Skeletal muscle tissue (tissue), 3 donors: ENCODE measurements at regions not wholly inside any gene's neighbourhood (a gene's known extent, or its start where the extent isn't known, plus 50 kb on each side); places are given as distances from the start of the nearest gene placed in this dataset.

Experiments used
- H3K27ac ChIP-seq: one replicate; pipeline ENCODE4 v1.7.0; 2013; ENCODE audit warnings: mild to moderate bottlenecking, low read depth, low read length, inconsistent platforms
- H3K27me3 ChIP-seq, 3 donors: one replicate each; pipeline ENCODE4 v1.7.0; 2013; ENCODE audit warnings: low read length in 3 of 3; ENCODE audit not compliant: control insufficient read depth in 3 of 3, insufficient read depth in 3 of 3
- H3K36me3 ChIP-seq, 3 donors: one replicate each; pipeline ENCODE4 v1.7.0; 2013; ENCODE audit warnings: low read length in 3 of 3; ENCODE audit not compliant: control insufficient read depth in 3 of 3, insufficient read depth in 3 of 3
- H3K4me1 ChIP-seq, 3 donors: one replicate each; pipeline ENCODE4 v1.7.0; 2013; ENCODE audit warnings: low read length in 3 of 3, mild to moderate bottlenecking in 3 of 3; ENCODE audit not compliant: control insufficient read depth in 3 of 3, insufficient read depth in 3 of 3
- H3K4me3 ChIP-seq, 3 donors: one replicate each; pipeline ENCODE4 v1.7.0; 2013; ENCODE audit warnings: low read length in 3 of 3
- H3K9ac ChIP-seq, 3 donors: one replicate each; pipeline ENCODE4 v1.7.0; 2013; ENCODE audit warnings: low read length in 3 of 3, mild to moderate bottlenecking in 3 of 3, moderate library complexity in 2 of 3, low read depth in 1 of 3
- H3K9me3 ChIP-seq, 3 donors: one replicate each; pipeline ENCODE4 v1.7.0; 2013; ENCODE audit warnings: low read length in 3 of 3; ENCODE audit not compliant: control insufficient read depth in 3 of 3
- donor health status: Osteomylitis.

DNA sequence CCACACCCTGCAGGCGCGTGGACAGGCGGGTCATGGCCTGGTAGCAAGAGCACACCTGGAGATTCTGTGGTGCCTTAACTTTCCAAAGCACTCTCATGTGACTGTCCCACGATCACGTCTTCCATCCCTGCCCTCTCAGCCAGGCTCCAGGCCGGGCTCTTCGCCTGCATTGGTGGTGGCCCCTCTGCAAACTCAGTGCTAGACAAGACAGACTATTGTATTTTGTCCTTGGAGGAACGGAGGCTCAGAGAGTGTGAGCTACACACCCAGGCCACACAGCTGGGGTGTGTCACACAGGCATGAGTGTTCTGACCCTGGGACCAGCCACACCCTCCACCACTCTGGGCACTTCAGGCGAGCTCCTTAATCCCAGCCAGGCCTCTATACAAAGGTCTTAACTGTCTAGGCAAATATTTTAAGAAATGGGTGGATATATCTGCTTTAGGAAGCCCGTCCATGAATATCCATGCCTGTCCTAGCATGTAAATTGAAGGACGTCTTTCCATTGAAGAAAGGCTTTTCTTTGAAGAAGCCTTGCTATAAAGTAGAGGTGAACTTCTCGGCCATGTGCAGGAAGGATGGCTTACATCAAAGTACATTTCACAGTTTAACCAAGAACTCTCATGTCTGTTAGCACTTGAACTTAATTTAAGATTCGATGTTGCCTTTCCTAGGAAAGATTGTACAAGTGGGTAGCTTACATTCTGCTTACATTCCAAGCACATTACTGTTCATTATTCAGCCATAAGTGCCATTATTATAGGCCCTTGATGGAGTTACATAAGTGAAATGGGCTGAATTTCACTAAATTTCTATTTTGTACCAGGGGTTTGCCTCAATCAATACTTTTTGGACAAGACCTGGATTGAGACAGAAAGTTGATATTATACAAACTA lies 263.9 kb downstream of the DLL1 start:
- Histone ChIP-seq H3K4me3 (no peak overlapping the region), H3K9me3 (no peaks in the 10 kb centered on the region), H3K9ac (peak overlapping the region in 2 of 3 donors; percentile 14 to 40), H3K27me3 (peaks cover 0 to 14% (median 0%) of the 10 kb centered on the region in 3 donors), H3K4me1 (peaks cover 3 to 19% (median 18%) of the 10 kb centered on the region in 3 donors), H3K27ac (no peak overlapping the region), H3K36me3 (no peaks in the 10 kb centered on the region)

DNA sequence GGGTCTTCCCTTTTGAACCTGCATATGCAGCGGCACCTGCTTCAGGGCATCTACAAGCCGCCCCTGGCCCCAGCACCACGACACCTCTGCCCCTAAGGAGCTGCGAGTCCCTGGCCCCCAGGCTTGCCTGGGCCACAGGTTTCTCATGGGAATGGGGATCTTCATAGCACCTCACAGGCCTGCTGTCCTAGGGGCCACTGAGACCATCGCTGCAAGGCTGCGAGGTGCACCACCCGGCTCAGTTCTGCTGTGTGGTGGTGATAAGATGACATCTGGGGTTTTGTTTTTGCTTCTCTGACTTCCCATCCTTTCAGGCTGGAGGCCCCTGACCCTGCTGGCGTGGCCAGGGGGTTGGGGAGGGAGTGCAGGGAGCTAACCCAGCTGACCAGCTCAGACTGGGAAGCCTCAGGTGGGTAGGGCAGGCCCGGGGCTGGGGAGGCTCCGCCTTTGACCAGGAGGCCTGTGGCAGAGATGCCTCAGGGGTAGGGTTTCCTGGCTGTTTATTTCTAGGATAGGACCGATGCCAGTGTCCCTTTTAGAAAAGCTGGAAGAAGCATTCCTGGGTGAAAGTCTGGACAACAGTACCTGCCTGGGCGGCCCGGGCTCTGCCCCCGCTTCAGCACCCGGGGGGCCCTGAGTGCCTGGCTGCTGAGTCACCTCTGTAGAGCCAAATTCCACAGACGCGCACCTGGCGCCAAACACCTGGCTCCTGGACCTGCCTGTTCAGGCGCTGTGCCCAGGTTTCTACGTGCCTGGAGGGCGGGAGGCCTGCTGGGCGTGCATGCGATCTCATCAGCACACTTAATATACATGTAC lies 264.7 kb downstream of the DLL1 start:
- H3K27ac ChIP-seq = no peak overlapping the region
- no peaks in the 10 kb centered on the region for H3K9me3 ChIP-seq
- peak overlapping the region in 2 of 3 donors; percentile 14 to 40 for H3K9ac ChIP-seq
- peaks cover 3 to 19% (median 18%) of the 10 kb centered on the region in 3 donors for H3K4me1 ChIP-seq
- H3K4me3 ChIP-seq = no peak overlapping the region
- no peaks in the 10 kb centered on the region for H3K36me3 ChIP-seq
- peaks cover 0 to 14% (median 0%) of the 10 kb centered on the region in 3 donors for H3K27me3 ChIP-seq

DNA sequence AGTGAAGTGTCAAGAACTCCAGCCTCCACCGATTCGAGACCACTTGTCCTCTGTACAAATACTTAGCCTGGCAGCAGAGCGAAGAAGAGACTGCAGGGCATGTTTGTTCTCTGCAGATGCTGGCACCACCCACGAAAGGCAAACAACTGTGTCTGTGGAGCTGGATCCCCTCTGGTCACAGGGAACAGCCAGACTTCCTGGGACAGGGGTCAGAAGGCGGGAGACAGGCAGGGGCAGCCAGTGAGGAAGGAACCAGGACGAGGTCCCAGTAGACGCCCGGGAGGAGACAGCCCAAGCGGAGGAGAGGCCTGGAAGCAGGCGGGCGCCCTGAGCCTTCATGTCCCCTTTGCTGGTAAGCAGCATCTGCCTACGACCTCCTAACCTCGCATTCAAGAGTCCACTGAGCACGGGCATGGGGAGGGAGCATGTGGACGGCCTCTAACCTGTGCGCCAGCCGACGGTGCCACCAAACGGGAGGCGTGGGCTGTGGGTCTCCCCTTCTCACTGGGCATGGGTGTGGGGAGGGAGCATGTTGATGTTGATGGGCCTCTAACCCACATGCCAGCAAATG lies 265.5 kb downstream of the DLL1 start:
- Histone ChIP-seq H3K4me3 (no peak overlapping the region), H3K27me3 (peaks cover 0 to 14% (median 0%) of the 10 kb centered on the region in 3 donors), H3K27ac (no peak overlapping the region), H3K36me3 (no peaks in the 10 kb centered on the region), H3K9me3 (no peaks in the 10 kb centered on the region), H3K9ac (no peak overlapping the region), H3K4me1 (peaks cover 3 to 19% (median 18%) of the 10 kb centered on the region in 3 donors)

DNA sequence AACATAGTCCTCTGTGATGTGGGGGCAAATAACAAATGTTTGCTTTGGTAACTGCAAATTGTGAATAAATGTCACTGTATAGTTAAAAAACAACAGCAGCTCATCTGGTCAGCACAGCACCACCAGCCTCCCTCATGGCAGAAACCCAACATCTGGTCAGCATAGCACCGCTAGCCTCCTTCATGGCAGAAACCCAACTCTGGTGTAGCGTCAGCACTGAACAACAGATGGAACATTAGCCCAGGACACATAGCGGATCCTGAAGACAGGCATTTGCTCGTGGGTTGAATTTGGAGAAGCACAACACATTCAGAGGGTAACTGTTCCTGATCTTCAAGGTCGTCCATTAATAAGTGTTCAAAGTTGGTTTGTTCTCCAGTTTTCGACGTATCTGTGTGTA lies 265.9 kb downstream of the DLL1 start:
- Histone ChIP-seq H3K27ac (no peak overlapping the region), H3K36me3 (no peaks in the 10 kb centered on the region), H3K4me3 (no peak overlapping the region), H3K27me3 (peaks cover 0 to 10% (median 0%) of the 10 kb centered on the region in 3 donors), H3K4me1 (peaks cover 3 to 23% (median 20%) of the 10 kb centered on the region in 3 donors), H3K9ac (no peak overlapping the region), H3K9me3 (no peaks in the 10 kb centered on the region)

DNA sequence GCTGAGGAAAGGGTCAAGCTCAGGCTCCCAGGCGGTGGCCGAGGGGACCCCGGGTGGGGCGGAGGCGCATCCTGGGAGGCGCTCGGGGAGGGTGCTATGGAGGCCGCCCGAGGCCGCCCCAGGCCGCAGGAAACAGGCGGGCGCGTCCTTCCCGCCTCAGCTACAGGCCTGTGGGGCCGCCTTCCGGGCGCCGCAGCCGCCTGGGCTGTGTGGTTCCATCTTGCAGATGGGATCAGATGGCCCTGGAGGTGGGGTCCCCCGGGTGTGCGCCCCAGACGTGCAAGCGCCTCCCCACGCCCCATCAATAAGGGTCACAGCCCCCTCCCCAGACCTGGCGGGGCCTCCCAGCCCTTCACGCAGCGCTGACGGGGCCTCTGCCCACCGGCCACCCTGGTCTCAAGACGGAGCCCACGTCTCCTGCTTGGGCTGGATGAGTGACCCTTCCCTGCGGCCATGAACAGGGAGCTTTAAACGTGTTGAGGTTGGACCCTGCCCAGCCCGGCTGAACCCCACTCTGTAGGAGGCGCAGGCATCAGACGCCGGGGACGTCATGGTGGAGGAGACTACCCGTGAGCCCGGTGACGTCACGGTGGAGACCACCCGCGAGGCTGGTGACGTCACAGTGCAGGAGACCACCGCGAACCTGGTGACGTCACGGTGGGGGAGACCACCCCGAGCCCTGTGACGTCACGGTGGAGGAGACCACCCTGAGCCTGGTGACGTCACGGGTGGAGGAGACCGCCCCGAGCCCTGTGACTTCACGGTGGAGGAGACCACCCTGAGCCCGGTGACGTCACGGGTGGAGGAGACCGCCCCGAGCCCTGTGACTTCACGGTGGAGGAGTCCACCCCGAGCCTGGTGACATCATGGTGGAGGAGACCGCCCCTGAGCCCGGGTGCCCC lies 267.0 kb downstream of the DLL1 start:
- Histone ChIP-seq H3K4me3 (no peak overlapping the region), H3K27me3 (peaks cover 0 to 9% (median 0%) of the 10 kb centered on the region in 3 donors), H3K36me3 (no peaks in the 10 kb centered on the region), H3K9me3 (no peaks in the 10 kb centered on the region), H3K4me1 (peaks cover 7 to 31% (median 28%) of the 10 kb centered on the region in 3 donors), H3K9ac (no peak overlapping the region), H3K27ac (no peak overlapping the region)

DNA sequence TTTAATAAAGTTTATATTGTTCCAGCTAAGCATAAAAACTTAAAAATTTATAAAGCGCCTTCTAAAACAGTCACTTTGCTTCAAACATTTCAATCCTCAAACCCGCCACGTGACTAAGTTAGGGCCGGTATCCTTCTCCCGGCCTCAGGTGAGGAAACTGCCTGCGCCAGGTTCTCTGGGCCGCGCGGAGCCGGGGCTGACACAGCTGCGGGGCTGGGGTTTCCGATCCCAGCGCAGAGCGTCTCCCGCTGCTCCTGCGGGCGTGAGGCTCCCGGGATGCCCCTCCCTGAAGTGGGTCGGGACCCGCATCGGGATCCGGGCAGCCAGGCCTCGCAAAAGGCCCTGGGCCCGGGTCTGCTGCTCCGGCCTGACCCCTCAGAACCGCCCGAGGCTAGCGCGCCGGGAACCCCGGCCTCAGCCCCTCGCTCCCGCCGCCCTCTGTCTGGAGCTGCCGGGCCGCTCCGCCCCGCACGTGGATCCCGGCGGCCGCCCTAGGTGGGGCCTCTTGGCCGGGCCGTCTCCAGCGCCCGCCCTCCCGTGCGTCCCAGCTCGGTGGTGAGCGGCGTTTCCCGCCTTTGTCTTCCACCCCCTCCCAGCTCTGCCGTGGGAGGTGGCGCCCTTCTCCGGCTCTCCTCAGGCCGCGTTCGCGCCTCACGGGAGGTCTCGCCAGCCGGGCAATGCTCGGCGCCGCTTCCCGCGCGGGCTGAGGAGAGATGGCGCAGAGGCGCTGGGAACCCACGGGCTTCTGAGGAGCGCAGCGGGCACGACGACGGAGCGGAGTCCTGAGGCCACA lies 267.9 kb downstream of the DLL1 start:
- Histone ChIP-seq H3K27ac (no peak overlapping the region), H3K36me3 (no peaks in the 10 kb centered on the region), H3K27me3 (peaks cover 0 to 9% (median 0%) of the 10 kb centered on the region in 3 donors), H3K9me3 (no peaks in the 10 kb centered on the region), H3K9ac (no peak overlapping the region), H3K4me3 (no peak overlapping the region), H3K4me1 (peaks cover 7 to 31% (median 28%) of the 10 kb centered on the region in 3 donors)

DNA sequence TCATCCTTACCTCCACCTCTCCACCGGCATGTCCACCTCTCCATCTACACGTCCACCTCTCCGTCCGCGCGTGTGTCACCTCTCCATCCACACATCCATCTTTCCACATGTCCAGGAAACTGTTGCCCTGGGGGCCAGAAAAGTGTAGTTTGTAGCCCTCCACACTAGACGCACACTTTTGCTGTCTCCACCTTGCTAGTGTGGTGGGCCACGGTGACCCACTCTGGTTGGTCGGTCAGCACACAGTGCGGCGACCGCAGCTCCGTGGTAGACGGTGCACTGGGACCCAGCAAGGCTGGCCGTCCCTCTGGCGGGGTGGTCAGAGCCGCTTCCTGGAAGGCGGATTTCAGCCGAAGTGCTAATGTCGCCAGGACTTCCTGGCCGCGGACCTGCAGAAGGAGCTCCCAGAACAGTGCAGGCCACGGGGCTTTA lies 268.6 kb downstream of the DLL1 start:
- Histone ChIP-seq H3K27me3 (peaks cover 0 to 9% (median 0%) of the 10 kb centered on the region in 3 donors), H3K9me3 (no peaks in the 10 kb centered on the region), H3K4me3 (no peak overlapping the region), H3K9ac (no peak overlapping the region), H3K36me3 (no peaks in the 10 kb centered on the region), H3K4me1 (peaks cover 7 to 31% (median 28%) of the 10 kb centered on the region in 3 donors), H3K27ac (no peak overlapping the region)

DNA sequence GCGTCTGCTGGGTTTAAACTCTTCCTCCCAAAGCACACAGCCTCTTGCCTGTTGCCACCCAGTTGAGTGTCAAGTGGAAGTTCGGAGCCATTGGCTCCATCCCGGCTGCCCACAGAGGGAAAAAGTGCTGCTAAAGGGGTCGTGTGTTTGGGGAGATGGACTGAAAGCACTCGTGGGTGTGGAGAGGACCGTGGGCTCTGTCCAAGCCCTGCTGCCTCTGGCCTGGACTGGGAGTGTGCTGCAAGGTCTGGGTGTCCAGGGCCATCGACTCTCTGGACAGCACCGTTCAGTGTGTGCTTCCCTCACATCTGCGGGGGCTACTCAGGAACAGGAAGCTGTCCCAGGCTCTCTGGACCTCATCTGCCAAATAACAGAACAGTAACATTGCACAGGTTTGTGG lies 269.3 kb downstream of the DLL1 start:
- Histone ChIP-seq H3K27me3 (peaks cover 0 to 9% (median 0%) of the 10 kb centered on the region in 3 donors), H3K36me3 (no peaks in the 10 kb centered on the region), H3K4me3 (no peak overlapping the region), H3K27ac (no peak overlapping the region), H3K9me3 (no peaks in the 10 kb centered on the region), H3K9ac (no peak overlapping the region), H3K4me1 (peaks cover 7 to 29% (median 25%) of the 10 kb centered on the region in 3 donors)
